ENCODE measurements at regions not wholly inside any gene's neighbourhood (a gene's known extent, or its start where the extent isn't known, plus 50 kb on each side); places are given as distances from the start of the nearest gene placed in this dataset.

DNA sequence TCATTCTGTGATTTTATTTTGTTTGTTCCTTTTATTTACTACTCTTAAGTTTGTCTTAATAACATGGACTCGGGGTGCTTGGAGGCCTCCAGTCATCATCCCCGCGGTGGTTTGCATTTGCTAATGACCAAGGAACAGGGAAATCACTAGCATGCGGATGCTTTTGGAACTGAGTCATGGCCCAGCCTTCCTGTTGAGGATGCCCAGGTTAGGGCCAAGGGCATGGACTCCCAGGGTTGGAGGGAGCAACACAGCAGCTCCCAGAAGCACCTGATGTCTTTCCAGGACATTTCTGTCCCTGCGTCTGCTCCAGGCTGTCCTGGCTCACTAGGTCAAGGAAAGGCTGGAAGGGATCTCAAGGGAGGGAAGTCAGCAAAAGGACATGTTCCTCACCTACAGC, 423.7 kb upstream of the TSHZ3 start:
- DNase-seq (ENCODE audit: low read depth, low spot score): no peak
- peaks cover 2% of the 10 kb centered on the region; the same call in 1 of the 2 replicates for H3K4me1 ChIP-seq (ENCODE audit: control insufficient read depth, insufficient read depth, low read length)
- H3K27me3 ChIP-seq (ENCODE audit: control insufficient read depth, insufficient read depth, low read length): no peaks in the 10 kb centered on the region
- H3K4me3 ChIP-seq (ENCODE audit: low read length): no peak overlapping the region
- no peaks in the 10 kb centered on the region for H3K9me3 ChIP-seq (ENCODE audit: control insufficient read depth, insufficient read depth, low read length)
- WGBS (ENCODE audit: insufficient coverage, insufficient read length): no CpG with 5 or more reads among the region's 5 CpGs
- H3K36me3 ChIP-seq (ENCODE audit: control insufficient read depth, insufficient read depth, low read length): no peaks in the 10 kb centered on the region
- H3K27ac ChIP-seq (ENCODE audit: low read length): no peak overlapping the region

DNA sequence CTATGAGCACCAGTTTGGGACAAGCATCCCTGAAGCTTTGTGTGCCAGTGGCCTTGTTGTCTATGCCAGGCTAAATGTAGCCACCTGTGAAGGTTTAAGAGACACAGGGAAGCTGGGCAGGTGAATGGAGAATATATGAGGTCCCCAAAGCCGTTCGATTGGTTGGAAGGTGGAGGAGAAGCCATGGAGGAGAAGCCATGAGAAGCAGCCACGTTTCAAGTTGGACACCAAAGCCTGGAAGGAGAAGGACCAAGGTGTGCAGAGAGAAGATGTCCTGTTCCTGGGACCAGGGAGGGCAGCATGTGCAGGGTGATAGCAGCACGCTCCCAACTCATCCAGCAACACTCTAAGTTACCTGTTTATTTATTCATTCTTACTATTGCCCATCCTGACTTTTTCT, 432.3 kb upstream of the TSHZ3 start:
- H3K27me3 ChIP-seq (ENCODE audit: control insufficient read depth, insufficient read depth, low read length): no peaks in the 10 kb centered on the region
- no peak for DNase-seq (ENCODE audit: low read depth, low spot score)
- H3K36me3 ChIP-seq (ENCODE audit: control insufficient read depth, insufficient read depth, low read length): no peaks in the 10 kb centered on the region
- H3K27ac ChIP-seq (ENCODE audit: low read length): no peak overlapping the region
- WGBS (ENCODE audit: insufficient coverage, insufficient read length): no CpG with 5 or more reads among the region's 4 CpGs
- H3K9me3 ChIP-seq (ENCODE audit: control insufficient read depth, insufficient read depth, low read length): no peaks in the 10 kb centered on the region
- no peak overlapping the region for H3K4me3 ChIP-seq (ENCODE audit: low read length)
- H3K4me1 ChIP-seq (ENCODE audit: control insufficient read depth, insufficient read depth, low read length): 0 out of 2 replicates have a peak, but pooled peaks cover 1% of the 10 kb centered on the region

DNA sequence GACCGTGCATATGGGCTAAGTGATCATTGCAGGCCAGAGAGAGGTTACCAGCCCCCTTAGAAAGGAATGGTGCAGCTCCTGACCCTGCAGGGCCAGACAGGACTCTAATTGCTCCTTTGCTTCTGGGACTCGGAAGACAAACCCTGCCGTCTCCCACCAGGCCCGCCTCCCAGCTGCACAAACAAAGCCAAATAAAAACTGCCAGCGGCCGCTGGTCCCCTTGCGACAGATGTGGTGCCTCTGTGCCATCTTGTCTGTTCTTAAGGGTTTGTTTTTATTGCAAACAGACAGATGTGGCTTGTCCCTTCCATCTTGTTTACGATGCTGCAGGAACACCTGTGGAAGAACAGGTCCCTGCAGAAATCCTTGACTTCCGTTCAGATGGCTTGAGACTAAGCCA, 434.4 kb upstream of the TSHZ3 start:
- Histone ChIP-seq H3K4me3 (ENCODE audit: low read length) (no peak overlapping the region), H3K36me3 (ENCODE audit: control insufficient read depth, insufficient read depth, low read length) (no peaks in the 10 kb centered on the region), H3K27me3 (ENCODE audit: control insufficient read depth, insufficient read depth, low read length) (no peaks in the 10 kb centered on the region), H3K27ac (ENCODE audit: low read length) (no peak overlapping the region), H3K9me3 (ENCODE audit: control insufficient read depth, insufficient read depth, low read length) (no peaks in the 10 kb centered on the region), H3K4me1 (ENCODE audit: control insufficient read depth, insufficient read depth, low read length) (0 out of 2 replicates have a peak, but pooled peaks cover 1% of the 10 kb centered on the region)
- DNase-seq (ENCODE audit: low read depth, low spot score): no peak
- no CpG with 5 or more reads among the region's 9 CpGs for WGBS (ENCODE audit: insufficient coverage, insufficient read length)

DNA sequence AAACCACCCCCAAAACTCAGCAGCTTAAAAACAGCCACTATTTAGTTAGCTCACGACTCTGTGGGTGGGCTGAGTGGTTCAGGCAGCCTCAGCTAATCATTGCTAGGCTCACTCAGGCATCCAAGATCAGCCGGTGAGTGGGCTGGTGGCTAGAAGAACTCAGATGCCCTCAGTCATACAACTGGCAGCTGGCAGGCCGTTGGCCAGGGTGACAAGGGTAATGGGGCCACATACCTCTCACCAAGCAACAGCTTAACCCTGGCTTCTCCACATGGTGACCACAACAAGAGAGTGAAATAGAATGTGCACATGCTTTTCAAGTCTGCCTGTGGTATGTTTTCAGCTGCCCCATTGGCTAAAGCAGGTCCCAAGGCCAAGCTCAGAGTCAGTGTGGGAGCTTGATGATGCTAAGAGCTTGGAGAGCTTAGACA, 435.4 kb upstream of the TSHZ3 start:
- H3K4me3 ChIP-seq (ENCODE audit: low read length): no peak overlapping the region
- no peaks in the 10 kb centered on the region for H3K9me3 ChIP-seq (ENCODE audit: control insufficient read depth, insufficient read depth, low read length)
- no peak for DNase-seq (ENCODE audit: low read depth, low spot score)
- H3K27ac ChIP-seq (ENCODE audit: low read length): no peak overlapping the region
- WGBS (ENCODE audit: insufficient coverage, insufficient read length): no CpG with 5 or more reads among the region's 3 CpGs
- no peaks in the 10 kb centered on the region for H3K36me3 ChIP-seq (ENCODE audit: control insufficient read depth, insufficient read depth, low read length)
- no peaks in the 10 kb centered on the region for H3K27me3 ChIP-seq (ENCODE audit: control insufficient read depth, insufficient read depth, low read length)
- H3K4me1 ChIP-seq (ENCODE audit: control insufficient read depth, insufficient read depth, low read length): 0 out of 2 replicates have a peak, but pooled peaks cover 1% of the 10 kb centered on the region

DNA sequence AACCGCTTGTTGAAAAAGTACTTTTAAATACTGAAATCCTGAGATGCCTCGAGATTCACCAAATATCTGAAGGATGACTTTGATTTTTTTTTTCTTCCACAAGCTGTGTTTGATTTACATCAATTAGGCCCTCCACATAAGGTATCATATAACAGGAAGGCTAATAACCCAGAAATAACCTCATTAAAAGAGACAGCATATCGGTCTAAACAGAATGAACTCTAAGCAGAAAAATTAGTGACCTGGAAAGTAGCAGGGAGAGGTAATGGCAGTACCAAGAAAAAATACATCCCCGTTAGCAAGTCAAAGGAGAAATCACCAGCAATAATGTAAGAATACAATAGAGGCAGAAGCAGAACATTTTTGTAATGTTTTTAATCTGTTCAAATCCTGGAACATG, 452.4 kb upstream of the TSHZ3 start:
- Histone ChIP-seq H3K27me3 (ENCODE audit: control insufficient read depth, insufficient read depth, low read length) (no peaks in the 10 kb centered on the region), H3K4me3 (ENCODE audit: low read length) (no peak overlapping the region), H3K9me3 (ENCODE audit: control insufficient read depth, insufficient read depth, low read length) (no peaks in the 10 kb centered on the region), H3K4me1 (ENCODE audit: control insufficient read depth, insufficient read depth, low read length) (no peaks in the 10 kb centered on the region), H3K27ac (ENCODE audit: low read length) (no peak overlapping the region), H3K36me3 (ENCODE audit: control insufficient read depth, insufficient read depth, low read length) (no peaks in the 10 kb centered on the region)
- no CpG with 5 or more reads among the region's 4 CpGs for WGBS (ENCODE audit: insufficient coverage, insufficient read length)
- DNase-seq (ENCODE audit: low read depth, low spot score): no peak

DNA sequence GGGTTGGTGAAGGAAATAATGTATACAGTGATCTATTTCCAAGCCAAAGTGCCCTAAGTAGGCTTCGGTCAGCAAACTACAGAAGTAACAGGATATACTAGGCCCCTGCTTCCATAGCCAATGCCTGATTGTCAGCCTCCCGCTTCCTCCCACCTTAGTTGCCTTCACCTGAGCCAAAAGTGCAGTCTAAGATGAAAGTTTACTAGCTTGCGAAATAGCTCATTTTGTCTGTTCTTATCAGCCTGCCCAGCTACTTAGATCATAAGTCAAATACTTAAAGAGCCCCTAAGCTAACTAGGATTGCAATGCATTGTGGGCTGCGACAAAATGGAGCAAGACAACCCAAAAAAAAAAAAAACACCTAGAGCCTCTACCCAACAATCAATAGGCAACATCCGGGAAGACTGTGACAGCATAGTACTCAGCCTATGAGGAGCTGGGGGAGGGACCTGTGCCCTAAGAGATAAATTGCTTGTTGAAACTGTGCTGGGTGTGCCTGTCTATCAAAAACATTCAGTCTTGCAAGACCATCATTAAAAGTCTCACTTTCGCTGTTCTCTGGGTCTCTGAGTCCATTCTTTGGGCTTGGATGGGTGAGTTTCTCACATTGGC, 454.7 kb upstream of the TSHZ3 start:
- Histone ChIP-seq H3K4me3 (ENCODE audit: low read length) (no peak overlapping the region), H3K4me1 (ENCODE audit: control insufficient read depth, insufficient read depth, low read length) (no peaks in the 10 kb centered on the region), H3K27me3 (ENCODE audit: control insufficient read depth, insufficient read depth, low read length) (no peaks in the 10 kb centered on the region), H3K27ac (ENCODE audit: low read length) (no peak overlapping the region), H3K9me3 (ENCODE audit: control insufficient read depth, insufficient read depth, low read length) (no peaks in the 10 kb centered on the region), H3K36me3 (ENCODE audit: control insufficient read depth, insufficient read depth, low read length) (no peaks in the 10 kb centered on the region)
- no peak for DNase-seq (ENCODE audit: low read depth, low spot score)
- WGBS (ENCODE audit: insufficient coverage, insufficient read length): no CpG with 5 or more reads among the region's 6 CpGs

DNA sequence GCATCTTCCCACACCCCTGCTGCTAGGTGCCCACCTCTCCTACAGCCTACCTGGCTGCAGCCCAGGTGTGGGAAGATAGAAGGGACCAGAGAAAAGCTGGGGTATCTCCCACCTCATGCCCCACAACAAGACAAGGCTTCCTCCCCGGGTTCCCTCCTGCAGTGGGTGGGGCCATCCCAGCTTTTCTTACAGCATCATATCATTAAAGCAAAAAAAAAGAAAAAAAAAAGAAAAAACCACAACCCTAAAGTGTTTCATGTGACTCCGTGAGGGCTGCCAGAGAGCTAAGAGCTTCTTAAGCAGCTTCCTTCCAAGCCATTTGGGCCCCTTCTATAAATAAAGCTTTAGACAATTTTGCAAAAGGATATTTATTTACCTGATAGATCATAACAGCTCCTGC, 455.4 kb upstream of the TSHZ3 start:
- H3K27ac ChIP-seq (ENCODE audit: low read length): no peak overlapping the region
- H3K36me3 ChIP-seq (ENCODE audit: control insufficient read depth, insufficient read depth, low read length): no peaks in the 10 kb centered on the region
- H3K9me3 ChIP-seq (ENCODE audit: control insufficient read depth, insufficient read depth, low read length): no peaks in the 10 kb centered on the region
- no peaks in the 10 kb centered on the region for H3K27me3 ChIP-seq (ENCODE audit: control insufficient read depth, insufficient read depth, low read length)
- DNase-seq (ENCODE audit: low read depth, low spot score): no peak
- H3K4me1 ChIP-seq (ENCODE audit: control insufficient read depth, insufficient read depth, low read length): no peaks in the 10 kb centered on the region
- H3K4me3 ChIP-seq (ENCODE audit: low read length): no peak overlapping the region
- no CpG with 5 or more reads among the region's 2 CpGs for WGBS (ENCODE audit: insufficient coverage, insufficient read length)

DNA sequence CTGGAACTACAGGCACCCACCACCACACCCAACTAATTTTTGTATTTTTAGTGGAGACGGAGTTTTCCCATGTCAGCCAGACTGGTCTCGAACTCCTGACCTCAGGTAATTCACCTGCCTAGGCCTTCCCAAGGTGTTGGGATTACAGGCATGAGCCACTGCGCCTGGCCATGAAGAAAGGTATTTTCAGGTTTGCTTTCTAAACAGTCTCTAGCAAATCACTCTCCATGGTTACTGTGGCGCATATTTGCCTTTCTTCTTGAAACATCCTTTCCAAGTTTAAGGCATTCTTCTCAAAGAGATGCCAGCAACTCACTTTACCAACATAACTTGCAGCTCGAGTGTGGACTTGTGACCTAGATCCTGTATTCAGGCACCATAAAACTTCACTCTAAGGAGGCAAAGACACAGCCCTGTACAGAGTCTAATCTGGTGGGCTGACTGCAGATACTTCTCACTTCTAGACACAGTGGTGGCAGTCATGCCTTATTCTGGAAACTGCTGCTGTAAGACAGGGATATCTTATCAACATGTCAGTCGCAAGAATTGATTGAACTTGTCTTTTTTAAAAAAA, 461.4 kb upstream of the TSHZ3 start:
- Histone ChIP-seq H3K36me3 (ENCODE audit: control insufficient read depth, insufficient read depth, low read length) (no peaks in the 10 kb centered on the region), H3K4me3 (ENCODE audit: low read length) (no peak overlapping the region), H3K27ac (ENCODE audit: low read length) (no peak overlapping the region), H3K9me3 (ENCODE audit: control insufficient read depth, insufficient read depth, low read length) (no peaks in the 10 kb centered on the region), H3K4me1 (ENCODE audit: control insufficient read depth, insufficient read depth, low read length) (no peaks in the 10 kb centered on the region), H3K27me3 (ENCODE audit: control insufficient read depth, insufficient read depth, low read length) (no peaks in the 10 kb centered on the region)
- no peak for DNase-seq (ENCODE audit: low read depth, low spot score)
- no CpG with 5 or more reads among the region's 6 CpGs for WGBS (ENCODE audit: insufficient coverage, insufficient read length)

DNA sequence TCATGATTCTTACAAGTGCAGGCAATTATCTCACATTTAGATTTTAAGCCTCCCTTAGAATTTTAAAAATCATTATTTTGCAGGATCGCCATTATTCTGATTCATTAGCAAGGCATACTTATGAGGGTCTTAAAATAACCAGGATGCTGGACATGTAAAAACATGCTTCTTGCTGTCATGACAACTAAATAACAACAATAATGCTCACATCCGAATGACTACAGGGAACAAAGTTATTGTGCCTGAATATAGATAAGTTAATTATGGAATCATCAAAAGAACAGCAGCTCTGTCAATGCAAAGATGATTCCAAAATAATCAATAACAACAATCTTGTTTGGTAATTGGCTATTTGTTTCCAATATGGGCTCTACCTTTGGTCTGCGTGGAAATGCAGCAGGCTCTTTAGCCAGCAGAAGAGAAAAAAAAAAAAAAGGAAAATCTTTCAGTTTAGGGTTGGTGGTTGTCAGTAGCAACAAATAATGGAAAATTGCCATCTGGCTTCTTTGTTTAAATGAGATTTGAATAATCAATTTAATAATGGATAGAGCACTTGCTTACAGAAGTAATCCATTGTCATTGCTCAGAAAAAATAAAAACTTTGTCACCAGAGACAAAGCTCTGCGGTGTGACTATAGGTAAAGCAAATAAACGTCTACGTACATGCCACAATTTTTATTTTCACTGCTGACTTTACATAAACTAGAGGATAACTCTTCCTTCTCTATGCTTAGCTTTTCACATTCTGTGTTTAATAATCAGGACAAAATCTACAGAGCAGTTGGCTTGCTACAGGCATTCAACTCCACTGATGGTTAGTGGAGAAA, 468.9 kb upstream of the TSHZ3 start:
- DNase-seq (ENCODE audit: low read depth, low spot score): no peak
- WGBS (ENCODE audit: insufficient coverage, insufficient read length): no CpG with 5 or more reads among the region's 6 CpGs
- Histone ChIP-seq H3K4me3 (ENCODE audit: low read length) (no peak overlapping the region), H3K36me3 (ENCODE audit: control insufficient read depth, insufficient read depth, low read length) (no peaks in the 10 kb centered on the region), H3K9me3 (ENCODE audit: control insufficient read depth, insufficient read depth, low read length) (no peaks in the 10 kb centered on the region), H3K27ac (ENCODE audit: low read length) (no peak overlapping the region), H3K27me3 (ENCODE audit: control insufficient read depth, insufficient read depth, low read length) (no peaks in the 10 kb centered on the region), H3K4me1 (ENCODE audit: control insufficient read depth, insufficient read depth, low read length) (no peaks in the 10 kb centered on the region)

DNA sequence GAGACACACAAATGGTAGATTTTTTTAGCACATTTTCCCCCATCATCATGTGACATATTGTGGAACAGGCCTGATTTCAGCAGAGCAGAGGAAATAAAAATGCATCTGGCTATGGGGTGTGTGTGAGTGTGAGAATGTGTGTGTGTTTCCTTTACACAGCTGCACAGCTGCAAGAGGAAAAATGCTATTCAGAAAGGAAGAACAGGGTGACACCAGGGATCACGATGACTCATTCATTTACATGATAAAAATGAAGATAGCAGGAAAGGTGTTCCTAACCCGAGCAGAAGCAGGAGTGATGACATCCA, 469.5 kb upstream of the TSHZ3 start:
- Histone ChIP-seq H3K27me3 (ENCODE audit: control insufficient read depth, insufficient read depth, low read length) (no peaks in the 10 kb centered on the region), H3K4me1 (ENCODE audit: control insufficient read depth, insufficient read depth, low read length) (no peaks in the 10 kb centered on the region), H3K4me3 (ENCODE audit: low read length) (no peak overlapping the region), H3K9me3 (ENCODE audit: control insufficient read depth, insufficient read depth, low read length) (no peaks in the 10 kb centered on the region), H3K36me3 (ENCODE audit: control insufficient read depth, insufficient read depth, low read length) (no peaks in the 10 kb centered on the region), H3K27ac (ENCODE audit: low read length) (no peak overlapping the region)
- WGBS (ENCODE audit: insufficient coverage, insufficient read length): no CpG with 5 or more reads among the region's 2 CpGs
- DNase-seq (ENCODE audit: low read depth, low spot score): no peak

All from iPS DF 6.9 (cell line).